ENCODE measurements at regions not wholly inside any gene's neighbourhood (a gene's known extent, or its start where the extent isn't known, plus 50 kb on each side); places are given as distances from the start of the nearest gene placed in this dataset.

DNA sequence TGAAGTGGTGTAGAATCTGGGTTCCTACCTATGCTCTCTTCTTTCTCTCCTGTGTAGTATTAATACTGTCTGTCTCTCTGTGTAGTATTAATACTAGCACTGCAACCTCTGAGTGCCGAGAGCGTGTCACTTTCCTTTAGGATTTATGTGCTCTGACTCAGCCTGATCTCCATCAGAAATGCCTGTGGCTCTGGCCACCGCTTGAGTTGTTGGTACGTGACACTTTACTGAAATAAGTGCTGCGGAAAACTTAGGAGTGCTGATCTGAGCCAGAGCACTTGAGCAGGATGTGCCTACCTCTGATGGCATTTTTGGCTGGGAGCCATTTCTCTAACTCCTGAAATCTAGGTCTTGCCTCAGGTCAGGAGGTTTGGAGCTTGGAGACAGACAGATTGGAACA lies 807.4 kb downstream of the SQOR start:
- no peak overlapping the region for H3K4me3 ChIP-seq (ENCODE audit: low read length)
- DNase-seq (ENCODE audit: low read depth, low spot score) = no peak

DNA sequence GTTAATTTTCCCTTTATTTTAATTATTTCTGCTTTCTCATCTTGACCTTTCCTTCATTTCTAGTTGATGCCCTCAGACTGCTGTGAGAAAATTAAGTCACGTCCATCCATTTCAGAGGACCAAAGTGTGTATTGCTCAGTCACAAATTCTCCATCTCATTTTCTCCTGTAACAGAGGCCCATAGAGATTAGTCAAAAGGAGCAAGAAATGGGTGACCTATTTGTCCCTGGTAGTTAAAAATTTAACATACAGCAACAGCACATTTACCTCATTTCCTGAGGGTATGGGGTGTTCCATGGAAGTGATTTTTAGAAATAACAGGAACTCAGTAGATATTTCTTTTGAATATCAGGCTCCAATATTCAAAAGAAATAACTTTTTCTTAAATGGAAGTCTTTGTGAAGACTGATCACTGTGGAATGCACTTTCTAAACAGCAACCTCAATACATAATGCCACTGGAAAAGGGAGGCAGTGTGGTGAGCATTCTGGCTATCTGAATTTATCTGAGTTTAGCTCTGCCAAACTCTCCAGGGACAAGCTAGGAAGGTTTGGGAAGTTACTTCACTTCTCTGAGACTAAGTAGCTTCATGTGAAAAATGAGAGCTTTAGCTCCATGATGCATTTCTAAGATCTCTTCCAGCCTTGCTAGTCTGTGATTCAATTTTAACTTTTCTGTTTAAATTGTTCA lies 808.2 kb downstream of the SQOR start:
- no peak for DNase-seq (ENCODE audit: low read depth, low spot score)
- no peak overlapping the region for H3K4me3 ChIP-seq (ENCODE audit: low read length)

GRCh38 chr15:46450112-46450809 lies 815.4 kb downstream of the SQOR start:
- H3K4me3 ChIP-seq (ENCODE audit: low read length) = no peak overlapping the region
- DNase-seq (ENCODE audit: low read depth, low spot score) = no peak

DNA sequence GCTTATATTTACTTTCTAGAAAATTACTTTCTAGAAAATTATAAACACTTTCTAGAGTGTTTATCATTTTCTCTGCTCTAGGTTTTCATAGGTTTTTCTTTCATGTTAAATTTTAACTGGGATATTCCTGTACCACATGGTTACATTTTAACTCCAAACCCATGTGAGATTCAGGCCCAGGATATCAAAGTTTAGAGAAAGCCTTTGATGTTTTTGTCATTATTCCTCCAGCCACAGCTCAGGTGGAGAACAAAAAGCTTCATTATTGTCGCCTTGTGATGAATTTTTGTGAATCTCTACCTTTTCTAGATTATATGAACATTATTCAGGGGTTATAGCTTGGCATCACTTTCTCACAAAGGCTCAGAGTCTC lies 816.0 kb downstream of the SQOR start:
- no peak for DNase-seq (ENCODE audit: low read depth, low spot score)

DNA sequence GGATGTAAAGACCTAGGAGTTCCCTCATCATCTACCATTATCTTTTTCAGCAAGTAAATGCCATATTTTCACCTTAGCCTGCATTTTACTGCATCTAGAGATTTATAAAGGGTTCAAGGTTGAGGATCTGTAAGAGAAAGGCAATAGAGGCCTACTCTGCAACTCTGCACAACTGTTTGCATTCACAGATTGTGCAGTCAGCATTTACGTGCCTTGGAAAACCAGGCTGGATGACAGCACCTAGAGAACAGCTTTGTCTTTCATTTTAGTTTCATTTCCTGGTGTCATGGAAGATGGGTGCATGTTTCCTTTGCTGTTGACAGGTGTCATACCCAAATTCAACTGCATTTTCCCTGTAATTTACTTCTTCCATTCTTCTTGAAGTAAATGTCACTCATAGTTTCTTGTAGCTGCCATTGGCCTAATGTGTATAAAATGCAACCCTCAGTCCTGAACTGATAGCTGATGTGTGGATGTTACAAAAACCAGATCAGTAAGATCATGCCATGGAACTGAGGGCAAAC lies 817.5 kb downstream of the SQOR start:
- DNase-seq (ENCODE audit: low read depth, low spot score) = no peak
- no peak overlapping the region for H3K4me3 ChIP-seq (ENCODE audit: low read length)

More for the DNA sequence above, 816.0 kb downstream of the SQOR start:
- no peak overlapping the region for H3K4me3 ChIP-seq (ENCODE audit: low read length)

DNA sequence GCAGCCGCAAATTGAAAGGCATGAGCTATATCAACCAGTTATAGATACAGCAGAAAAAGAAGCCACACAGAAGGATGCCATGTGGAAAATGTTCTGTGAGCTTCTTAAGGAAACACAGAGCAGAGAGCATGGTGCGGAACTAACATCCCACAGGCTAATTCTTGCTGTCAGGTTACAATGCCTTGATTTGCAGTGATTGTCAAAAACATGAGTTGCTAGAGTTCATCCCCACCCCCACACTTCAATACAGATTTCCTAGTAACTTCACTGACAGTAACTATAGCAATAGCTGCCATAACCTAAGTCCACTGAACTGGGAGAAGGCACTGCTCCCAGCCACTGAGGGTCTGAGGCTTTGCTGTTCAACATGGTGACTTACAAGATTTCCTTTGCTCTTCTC lies 821.6 kb downstream of the SQOR start:
- DNase-seq (ENCODE audit: low read depth, low spot score) = no peak

GRCh38 chr15:46460431-46461094 lies 825.7 kb downstream of the SQOR start:
- no peak overlapping the region for H3K4me3 ChIP-seq (ENCODE audit: low read length)
- DNase-seq (ENCODE audit: low read depth, low spot score) = no peak

More for the DNA sequence above, 821.6 kb downstream of the SQOR start:
- H3K4me3 ChIP-seq (ENCODE audit: low read length) = no peak overlapping the region

DNA sequence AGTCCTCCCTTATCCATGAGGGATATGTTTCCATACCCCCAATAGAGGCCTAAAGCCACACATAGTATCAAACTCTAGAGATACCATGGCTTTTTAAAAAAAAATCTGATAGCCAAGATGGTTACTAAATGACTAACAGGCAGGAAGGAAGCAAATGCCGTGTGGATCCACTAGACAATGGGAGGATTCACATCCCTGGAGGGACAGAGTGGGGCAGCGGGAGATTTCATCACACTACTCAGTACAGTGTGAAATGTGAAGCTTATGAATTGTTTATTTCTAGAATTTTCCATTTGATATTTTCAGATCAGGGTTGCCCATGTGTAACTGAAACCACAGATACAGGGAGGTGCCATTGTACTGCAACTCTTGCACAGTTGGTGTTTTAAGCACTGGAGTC lies 826.6 kb downstream of the SQOR start:
- DNase-seq (ENCODE audit: low read depth, low spot score) = no peak
- no peak overlapping the region for H3K4me3 ChIP-seq (ENCODE audit: low read length)

DNA sequence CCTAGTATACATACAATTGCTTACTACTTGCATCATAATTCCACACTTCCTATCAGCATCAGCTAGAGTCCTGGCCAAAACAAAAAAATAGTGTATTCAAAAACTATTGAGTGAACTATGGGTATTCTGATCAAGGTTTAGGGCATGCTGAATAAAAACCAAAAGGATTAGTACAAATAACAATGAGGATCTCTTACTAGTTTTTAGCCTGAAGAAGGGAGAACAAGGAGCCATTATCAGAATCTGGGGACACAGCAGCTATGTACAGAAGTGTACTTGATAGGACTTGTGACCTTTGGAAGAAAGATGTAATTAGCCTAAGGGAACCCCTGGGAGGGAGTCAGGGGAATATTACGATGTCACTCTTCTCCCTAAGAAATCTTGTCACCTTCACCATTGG lies 832.2 kb downstream of the SQOR start:
- DNase-seq (ENCODE audit: low read depth, low spot score) = no peak
- H3K4me3 ChIP-seq (ENCODE audit: low read length) = no peak overlapping the region

DNA sequence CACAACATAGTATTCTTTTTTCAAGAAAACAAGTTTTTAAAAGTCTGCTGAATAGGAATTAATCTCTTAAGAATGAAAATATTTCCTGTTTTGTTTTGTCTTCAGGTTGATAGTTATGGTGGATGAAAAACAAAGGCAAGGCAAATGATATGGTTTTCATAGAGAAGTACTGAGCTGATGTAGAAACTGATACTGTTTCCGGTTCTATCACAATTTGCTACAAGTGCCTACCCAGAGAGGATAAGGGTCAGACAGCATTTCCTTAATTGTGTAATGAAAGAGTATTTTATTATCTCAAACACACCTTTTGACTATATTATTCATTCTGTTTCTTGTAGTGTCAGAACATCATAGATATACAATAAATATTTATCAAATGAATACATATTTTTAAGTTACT lies 836.3 kb downstream of the SQOR start:
- DNase-seq (ENCODE audit: low read depth, low spot score) = no peak
- H3K4me3 ChIP-seq (ENCODE audit: low read length) = no peak overlapping the region

DNA sequence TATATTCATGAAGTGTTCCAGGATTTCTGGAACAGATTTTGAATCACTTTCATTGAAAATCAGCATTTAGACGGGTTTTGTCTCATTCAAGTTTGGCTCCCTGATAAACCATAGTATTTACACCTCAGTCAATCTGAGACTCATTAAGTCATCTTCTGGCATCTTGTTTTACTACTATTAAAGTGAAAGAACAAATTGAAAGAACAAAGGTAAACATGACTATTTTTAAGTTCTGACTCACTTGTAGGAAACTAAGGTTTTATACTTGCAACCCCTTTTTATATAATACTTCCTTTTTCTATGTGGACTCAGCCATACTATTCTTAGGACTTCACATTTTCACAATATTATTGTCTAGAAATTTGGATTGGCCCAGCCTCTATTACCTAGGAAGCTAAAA lies 854.4 kb downstream of the SQOR start:
- no peak for DNase-seq (ENCODE audit: low read depth, low spot score)
- no peak overlapping the region for H3K4me3 ChIP-seq (ENCODE audit: low read length)

- no peak for DNase-seq (ENCODE audit: low read depth, low spot score)
- H3K4me3 ChIP-seq (ENCODE audit: low read length) = no peak overlapping the region
Observed at GRCh38 chr15:46496491-46497115, 861.8 kb downstream of the SQOR start.

- H3K4me3 ChIP-seq (ENCODE audit: low read length) = no peak overlapping the region
- no peak for DNase-seq (ENCODE audit: low read depth, low spot score)
Observed at GRCh38 chr15:46502667-46503066, 867.8 kb downstream of the SQOR start.

- no peak for DNase-seq (ENCODE audit: low read depth, low spot score)
- H3K4me3 ChIP-seq (ENCODE audit: low read length) = no peak overlapping the region
Observed at GRCh38 chr15:46518381-46518780, 883.6 kb downstream of the SQOR start.

DNA sequence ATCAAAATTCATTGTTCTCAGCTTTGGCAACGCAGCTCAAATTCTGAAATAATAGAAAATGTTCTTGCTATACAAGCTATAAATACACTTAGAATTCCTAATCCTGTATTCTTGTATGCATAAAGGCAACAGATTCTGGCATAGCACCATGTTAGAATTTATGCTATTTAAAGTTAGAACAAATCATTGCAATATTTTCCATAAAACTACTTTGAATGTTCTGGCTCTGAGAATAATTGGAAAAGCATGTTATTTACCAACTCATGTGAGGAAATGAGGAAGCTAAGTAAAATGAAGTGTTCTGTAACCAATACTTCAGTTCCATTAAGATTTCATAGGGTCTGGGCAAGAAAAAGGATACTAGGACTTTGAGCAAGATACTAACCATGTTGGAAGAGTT lies 888.9 kb downstream of the SQOR start:
- DNase-seq (ENCODE audit: low read depth, low spot score) = no peak
- H3K4me3 ChIP-seq (ENCODE audit: low read length) = no peak overlapping the region

DNA sequence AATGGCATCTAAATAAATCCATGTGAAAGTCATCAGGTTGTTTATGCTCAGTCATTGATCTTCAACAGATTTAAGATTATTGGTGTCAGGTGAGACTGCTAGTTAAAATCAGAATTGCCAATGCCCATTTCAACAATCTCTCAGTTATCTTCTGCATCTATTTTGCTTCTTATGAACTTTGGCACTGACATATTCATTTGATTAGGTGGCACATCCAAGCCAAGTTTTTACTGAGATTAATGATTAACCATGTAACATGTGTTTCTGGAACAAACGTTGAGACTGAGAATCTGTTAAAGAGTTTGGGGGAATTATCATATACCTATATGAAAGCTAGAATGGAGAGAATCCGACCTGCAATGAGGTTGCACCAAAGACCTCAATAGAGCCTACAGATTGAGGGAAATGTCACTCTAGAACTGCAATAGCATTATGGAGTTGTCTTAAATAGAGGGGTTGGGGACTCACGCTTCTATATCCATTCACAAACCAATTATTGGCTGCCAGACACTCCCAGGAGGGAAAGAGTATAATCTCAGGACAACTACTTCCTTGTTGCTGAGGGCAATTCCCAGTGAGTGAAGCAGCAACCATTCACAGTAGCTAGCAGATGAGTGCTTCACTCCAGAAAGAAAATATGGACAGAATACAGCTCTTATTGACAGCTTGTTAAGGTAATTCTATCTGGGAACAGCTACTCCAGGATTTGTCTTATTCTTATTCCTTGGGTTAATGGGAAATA lies 891.3 kb downstream of the SQOR start:
- no peak overlapping the region for H3K4me3 ChIP-seq (ENCODE audit: low read length)
- no peak for DNase-seq (ENCODE audit: low read depth, low spot score)

DNA sequence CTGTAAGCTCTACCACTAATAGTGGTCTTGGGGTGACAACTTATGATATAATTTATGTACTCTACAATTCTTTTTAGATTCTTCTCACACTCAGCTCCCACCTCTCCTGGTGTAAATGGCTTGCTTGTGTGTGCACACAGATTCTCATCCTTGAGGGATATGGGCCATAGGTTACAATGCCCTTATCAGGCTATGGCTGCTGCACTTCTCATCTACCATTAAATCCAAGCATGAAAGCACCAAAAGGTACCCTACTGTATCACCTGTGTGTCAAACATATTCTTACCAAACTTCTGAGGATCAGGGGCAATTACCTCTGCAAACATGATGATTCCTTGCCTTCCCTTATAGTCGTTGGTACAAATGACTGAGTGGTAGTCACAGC lies 891.9 kb downstream of the SQOR start:
- H3K4me3 ChIP-seq (ENCODE audit: low read length) = no peak overlapping the region
- no peak for DNase-seq (ENCODE audit: low read depth, low spot score)

DNA sequence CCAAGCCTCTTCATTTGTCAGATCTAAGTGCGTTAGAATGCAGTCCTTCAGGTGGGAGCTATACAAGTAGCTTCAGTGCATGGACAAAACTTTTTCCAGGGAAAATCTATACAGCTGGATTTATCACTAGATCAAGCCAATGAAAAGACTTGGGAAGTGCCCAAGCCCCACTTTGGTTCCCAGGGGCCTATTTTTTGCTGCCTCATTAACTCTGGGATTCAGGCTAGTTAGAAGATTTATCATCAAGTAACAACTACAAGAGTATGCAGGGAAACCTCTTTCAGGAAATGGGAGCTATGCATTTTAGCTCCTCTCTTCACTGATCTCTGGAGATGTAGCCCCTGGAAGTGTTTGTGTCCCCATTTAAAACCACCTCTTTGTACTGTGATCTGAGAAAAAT lies 908.8 kb downstream of the SQOR start:
- no peak for DNase-seq (ENCODE audit: low read depth, low spot score)

GRCh38 chr15:46548989-46549388 lies 914.2 kb downstream of the SQOR start:
- no peak overlapping the region for H3K4me3 ChIP-seq (ENCODE audit: low read length)

More for the DNA sequence above, 908.8 kb downstream of the SQOR start:
- H3K4me3 ChIP-seq (ENCODE audit: low read length) = no peak overlapping the region

More at GRCh38 chr15:46548989-46549388, 914.2 kb downstream of the SQOR start:
- DNase-seq (ENCODE audit: low read depth, low spot score) = no peak

Data from Jurkat, Clone E6-1 (cell line).